GM21825 (cell line): ENCODE measurements at regions not wholly inside any gene's neighbourhood (a gene's known extent, or its start where the extent isn't known, plus 50 kb on each side); places are given as distances from the start of the nearest gene placed in this dataset.
"Not testable (repeated sequence)": the region's sequence is repeated elsewhere in the genome, so short reads cannot be mapped to it uniquely, and the experiment has no call there.

Experiments
- ATAC-seq: cut with Tn5 transposase; IDR thresholded peaks from one replicate; pipeline ENCODE4 v1.9.1; 2021; ENCODE audit warnings: mild to moderate bottlenecking, moderate library complexity; ENCODE audit not compliant: unreplicated experiment

DNA sequence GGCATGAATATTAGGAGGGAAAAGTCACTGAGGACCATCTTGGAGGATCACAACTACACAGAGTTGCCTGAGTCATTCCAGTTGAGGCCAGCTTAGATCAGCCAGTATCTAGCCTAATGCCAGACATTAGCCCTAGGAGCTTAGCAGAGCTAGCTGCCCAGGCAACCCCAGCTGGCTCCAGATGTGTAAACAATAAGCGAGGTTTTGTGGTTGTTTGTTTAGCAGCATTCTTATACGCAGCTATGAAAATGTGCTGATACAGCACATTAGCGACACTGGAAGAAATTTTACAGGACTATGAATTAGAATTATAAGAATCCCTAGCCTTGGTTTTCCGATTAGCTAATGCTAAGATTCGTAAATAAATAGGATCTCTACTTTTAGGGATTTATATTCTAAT, 59.3 kb downstream of the BTBD3 start:
- no peak for ATAC-seq

DNA sequence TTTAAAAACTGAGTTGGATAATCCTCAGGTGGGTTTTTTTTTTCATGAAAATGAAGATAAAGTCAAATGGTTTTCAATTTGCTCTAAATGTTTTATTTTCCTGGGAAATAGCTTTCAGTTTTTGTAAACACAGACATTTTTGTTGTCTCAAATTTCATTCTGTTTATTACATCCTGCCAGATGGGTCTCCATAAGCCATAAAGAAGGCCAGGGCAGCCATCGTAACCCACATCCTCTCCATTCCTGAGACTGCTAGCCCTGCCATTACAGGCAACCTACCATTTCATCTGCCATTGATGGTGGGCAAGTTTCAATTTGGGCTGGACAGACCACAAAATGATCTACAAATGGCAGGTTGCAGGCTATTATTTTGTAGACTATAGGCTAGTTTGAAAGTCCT, 60.8 kb downstream of the BTBD3 start:
- ATAC-seq = no peak

DNA sequence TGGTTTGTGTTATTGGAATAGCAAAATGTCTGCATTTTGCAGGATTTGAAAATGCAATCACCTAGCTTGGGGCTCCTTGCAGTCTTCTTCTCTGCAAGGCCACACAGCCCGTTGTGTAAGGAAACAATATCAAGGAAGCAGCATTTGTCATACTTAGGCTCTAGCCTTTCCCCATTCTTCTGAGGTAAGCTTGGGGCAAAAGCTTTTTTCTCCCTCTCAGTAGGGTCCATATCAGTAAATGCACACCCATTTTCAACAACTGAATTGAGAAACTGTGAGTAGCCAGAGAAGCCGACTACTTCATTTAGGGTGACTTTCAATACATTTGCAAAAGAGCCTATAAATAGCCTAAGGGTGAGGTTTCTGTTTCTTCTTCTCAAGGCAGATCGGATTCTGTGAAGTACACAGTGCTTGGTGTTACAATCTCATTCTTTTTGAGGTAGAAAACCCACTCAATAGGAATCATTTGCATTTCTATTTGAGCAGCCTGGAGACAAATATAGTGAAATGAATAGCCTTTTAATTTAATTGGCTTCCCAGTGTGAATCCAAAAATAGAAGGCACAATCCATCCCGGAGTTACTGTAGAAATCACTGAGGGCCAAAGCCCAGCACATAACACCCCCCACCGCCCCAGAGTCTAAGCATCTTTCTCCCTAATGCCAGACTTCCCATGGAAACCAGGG, 61.8 kb downstream of the BTBD3 start:
- no peak for ATAC-seq

DNA sequence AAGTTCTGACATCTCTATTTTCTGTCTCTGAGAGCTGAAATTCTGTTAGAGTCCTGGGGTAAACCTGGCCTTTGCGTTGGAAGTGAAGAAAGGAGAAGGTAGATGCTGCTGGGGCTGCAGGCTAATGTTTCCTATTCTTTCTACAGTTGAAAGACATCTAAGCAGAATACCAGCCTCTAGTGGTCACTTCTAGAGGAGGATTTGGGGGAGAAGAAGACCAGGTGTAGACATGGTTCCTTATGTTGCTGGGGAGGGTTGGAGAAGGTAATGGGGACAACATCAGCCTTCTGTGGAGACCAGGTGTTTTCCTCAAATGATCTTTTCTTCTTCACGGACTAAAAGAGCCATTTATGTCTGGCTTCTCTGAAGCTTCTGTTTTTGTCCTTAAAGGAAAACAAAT, 62.6 kb downstream of the BTBD3 start:
- no peak for ATAC-seq

DNA sequence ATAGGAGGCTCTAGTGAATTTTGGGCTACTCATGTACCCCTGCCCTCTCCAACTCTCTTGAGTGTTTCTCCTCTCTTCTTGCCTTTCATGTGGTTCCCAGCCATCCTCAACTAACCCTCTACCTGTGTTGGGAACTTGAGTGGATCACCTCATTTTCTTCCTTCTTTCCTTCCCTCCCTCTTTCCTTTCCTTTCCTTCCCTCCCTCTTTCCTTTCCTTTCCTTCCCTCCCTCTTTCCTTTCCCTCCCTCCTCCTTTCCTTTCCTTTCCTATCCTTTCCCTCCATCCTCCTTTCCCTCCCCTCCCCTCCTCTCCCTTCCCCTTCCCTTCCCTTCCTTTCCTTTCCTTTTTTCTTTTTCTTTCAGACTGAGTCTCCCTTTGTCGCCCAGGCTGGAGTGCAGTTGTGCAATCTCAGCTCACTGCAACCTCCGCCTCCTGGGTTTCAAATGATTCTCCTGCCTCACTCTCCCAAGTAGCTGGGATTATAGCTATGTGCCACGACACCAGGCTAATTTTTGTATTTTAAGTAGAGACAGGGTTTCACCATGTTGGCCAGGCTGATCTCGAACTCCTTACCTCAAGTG, 63.8 kb downstream of the BTBD3 start:
- ATAC-seq = no peak

DNA sequence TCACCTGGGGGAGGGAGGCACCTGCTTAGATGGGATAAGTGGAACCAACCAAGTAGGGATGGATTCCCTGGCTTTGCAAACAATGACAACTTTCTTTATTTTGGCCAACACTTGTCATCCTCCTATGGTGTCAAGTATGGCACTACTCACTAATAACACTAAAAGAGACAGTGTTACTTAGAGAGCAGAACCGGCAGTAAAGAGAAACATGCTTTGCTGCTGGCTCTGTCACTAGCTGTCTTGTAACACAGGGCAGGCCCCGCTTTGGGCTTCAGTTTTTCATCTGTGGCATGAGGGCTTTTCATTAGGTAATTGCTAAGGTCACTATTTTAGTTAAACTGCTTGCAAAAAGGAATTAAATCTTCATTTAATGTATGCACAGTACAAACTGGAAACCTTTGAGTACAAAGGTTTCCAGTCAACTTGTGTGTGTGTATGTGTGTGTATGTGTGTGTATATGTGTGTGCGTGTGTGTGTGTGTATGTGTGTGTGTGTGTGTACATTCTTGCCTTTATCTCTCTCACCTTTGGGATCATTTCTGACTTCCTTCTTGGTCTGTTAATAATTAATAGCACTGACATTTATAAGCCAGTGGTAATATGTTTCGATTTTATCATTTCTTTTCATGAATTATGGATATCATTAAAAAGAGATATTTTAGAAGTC, 64.7 kb downstream of the BTBD3 start:
- no peak for ATAC-seq

DNA sequence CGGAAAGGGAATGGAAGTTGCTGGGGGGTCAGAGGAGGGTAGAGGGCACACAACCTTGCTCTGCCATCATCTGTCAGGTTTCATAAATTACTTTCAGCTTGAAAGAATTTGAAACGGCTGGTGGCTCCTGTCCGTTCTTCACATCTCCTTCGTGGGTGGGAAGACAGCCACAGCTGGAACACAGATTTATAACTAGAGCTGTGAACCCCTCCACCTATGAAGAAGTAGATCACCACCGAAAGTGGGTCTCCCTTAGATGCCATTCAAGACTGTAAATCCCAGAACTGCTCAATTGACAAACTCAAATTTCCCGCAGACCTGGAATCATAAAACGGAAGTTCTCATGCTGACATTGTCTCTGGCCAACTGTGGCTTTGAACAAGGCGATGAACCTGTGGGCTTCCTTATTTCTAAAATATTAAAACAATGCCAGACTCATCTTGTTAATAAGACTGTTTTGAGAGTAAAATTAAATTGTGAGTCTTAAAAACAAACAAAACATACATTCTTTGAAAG, 65.3 kb downstream of the BTBD3 start:
- no peak for ATAC-seq

DNA sequence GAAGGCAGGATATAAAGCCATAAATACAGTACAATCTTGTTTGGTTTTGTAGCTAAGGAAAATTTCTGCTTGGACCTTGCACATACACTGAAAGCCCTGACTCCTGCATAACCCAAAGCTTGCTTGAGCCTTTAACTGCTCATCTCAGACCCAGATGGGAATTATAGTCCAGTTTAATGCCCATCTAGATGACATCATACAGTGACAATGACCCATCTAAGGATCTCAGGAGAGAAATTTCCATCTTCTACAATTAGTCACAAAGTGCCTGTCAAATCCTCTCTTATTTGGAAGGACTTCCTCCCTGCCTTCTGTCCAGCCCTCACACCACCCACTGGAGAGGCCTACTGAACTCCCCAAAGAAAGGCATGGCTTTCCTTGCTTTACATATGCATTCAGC, 69.3 kb downstream of the BTBD3 start:
- ATAC-seq = no peak

DNA sequence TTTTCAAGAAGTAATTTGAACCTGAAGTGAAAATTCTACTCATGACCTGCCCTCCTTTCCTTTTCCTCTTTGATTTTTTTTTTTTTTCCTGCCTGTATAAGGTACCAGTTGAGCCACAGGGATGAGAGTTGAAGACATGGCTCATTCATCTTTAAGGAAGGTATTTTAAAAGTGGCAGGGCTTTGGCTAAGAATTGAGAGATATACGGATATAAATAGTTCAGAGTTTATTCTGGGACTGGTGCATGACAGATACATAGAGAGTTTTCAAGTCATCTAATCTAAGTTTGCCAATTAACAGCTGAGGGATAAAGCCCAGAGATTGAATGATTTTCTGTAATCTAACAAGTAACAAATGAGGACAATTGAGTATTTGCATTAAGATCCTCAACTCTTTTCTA, 69.8 kb downstream of the BTBD3 start:
- ATAC-seq = no peak

DNA sequence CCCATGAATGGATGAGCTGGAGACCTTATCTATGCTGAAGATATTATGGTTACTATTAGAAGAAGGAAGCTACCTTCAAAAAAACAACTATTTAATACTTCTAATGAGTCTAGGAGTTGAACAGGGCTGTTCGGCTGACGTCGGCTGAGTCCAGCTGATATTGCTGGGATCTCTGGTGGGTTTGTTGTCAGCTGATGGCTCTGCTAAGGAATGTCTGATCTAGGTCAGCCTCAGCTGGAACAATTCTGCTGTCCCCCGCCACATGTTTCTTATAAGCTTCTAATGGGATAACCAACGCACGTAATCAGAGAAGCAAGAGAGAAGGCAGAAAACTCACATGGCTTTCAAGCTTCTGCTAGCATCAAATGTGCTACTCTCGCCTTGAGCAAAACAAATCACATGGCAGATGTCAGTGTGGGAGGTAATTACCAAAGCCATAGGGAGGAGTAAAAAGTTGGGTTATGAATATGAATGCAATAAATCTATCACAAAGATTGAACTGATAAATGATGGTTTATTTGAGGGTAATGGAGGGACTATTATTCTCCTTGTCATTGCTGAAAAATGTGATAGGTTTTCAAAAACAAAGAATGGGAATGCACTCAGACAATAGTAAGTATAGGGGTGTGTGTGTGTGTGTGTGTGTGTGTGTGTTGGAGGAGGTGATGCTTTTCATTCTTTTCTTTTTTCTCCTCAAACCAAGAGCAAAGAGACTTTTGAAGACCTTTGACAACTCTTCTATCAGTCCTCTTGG, 71.5 kb downstream of the BTBD3 start:
- ATAC-seq = no peak

DNA sequence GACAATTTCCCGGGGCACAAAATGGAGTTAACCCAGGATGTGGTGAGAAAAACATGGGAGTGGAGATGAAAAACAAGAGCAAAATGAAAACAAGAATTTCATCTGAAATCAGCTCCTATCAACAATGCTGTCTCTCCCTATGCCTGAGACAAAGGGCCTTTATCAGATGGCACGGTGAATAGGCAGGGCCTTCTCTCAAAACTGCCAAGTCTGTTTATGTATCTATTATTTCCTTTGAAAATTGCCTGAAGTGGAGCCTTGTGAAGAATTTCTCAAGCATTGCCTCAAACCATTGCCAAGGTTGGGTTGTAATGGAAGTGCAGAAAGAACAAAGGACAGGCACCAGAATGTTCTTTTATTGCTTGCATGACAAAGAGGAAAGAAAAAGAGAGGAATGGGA, 74.7 kb downstream of the BTBD3 start:
- ATAC-seq = no peak

DNA sequence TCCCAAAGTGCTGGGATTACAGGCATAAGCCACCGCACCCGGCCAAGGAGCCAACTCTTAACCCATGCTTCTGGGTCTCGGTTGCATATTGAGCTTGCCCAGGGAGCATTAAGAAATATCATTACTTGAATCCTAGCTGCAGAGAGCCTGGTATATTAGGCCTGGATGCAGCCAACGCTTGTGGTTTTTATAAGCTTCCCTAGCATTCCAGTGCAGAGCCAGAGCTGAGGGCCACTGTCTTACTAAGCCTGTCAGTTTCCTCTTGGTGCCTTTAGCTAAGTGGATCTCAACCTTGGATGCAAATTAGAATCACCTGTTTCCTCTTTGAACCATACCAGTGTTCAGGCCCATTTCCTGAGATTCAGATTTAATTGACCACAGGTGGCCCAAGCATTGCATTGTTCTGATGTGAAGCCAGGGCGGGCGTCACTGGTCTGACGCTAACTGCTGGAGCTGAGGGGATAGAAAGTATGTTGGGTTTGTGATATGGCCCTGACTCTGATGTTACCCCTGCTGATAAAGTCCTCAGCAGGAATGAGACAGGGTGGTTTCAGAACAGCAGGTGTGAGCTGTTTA, 76.3 kb downstream of the BTBD3 start:
- ATAC-seq = no peak

DNA sequence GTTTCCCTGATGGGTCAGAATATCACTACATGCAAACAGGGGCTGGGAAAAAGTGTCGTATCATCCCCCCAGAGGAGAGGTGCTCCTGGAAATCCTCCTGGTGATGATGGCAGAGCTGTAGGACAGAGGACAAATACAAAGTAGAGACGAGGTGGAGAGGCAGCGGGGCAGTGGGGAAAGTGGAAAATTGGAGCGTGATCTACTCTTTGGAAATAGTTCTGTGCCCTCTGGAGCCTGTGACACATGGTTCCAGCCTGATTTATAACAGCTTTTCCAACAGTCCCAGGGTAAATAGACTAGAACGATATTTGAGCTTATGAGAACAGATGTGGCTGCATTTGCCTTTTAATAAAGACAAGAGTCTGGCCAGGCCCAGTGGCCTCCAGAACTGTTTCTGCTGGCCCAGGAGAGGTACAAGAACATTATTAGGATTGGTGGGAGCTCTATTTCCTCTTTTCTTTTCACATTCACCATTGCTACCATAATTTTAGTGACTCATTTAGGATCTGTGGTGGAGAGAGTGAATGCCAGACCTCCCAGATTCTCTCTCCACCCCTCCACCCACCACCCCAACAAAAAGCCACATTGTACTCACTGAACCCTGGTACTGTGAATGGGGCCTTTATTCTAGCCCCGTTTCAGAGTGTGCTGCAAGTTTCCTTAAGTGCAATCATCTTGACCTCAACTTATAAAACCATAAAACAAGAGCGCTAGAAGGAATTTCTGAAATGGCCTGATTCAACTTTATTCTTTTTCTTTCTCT, 78.3 kb downstream of the BTBD3 start:
- ATAC-seq = no peak

DNA sequence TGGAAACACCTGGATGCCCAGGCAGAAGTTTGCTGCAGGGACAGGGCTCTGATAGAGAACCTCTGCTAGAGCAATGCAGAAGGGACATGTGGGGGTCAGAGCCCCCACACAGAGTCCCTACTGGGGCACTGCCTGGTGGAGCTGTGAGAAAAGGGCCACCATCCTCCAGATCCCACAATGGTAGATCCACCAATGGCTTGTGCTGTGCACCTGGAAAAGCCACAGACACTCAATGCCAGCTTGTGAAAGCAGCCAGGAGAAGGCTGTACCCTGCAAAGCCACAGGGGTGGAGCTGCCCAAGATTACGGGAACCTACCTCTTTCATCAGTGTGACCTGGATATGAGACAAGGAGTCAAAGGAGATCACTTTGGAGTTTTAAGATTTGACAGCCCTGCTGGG, 87.1 kb downstream of the BTBD3 start:
- ATAC-seq = not testable (repeated sequence)

DNA sequence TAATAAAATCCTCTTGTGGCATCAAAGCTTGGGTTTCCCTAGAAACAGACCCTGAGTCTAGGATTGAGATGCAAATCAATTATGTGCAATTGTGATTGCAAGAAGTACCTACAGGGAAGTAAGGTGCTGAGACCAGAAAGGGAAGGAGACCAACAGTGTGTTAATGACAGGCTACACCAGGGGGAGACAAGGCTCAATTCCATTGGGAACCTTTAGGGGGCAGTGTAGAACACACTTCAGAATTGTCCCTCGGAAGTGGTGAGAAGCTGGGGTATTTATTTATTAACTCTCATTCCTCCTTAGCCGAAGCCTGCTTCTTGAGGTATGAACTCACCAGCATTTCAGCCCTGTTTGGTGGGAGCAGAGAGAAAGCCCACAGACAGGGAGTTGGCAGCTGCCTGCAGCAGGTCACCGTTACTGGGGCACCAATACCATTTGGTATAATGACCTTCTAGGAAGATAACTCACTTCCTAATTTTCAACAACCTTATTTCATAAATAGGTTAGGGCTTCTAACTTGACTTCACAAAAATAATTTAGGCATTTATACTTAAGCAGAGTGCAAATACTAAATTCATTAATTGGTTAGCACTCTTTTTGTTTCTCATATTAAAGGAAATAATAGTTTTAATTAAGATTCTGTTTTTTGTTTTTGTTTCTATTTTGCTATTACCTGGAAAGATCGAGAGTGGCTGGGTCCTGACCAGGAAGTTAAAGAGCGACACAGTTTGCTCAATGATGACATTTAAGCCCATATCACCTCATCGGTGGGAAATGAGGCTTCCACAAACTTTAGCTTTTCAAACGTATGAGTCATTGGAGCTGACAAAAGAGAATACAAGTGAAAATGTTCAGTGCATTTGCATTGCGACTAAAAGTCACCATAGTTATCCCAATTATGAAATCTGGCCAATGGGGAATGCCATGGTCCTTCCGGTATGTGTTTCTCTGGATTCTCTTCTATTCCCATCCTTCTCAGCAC, 94.8 kb downstream of the BTBD3 start:
- ATAC-seq = peak; percentile 88

DNA sequence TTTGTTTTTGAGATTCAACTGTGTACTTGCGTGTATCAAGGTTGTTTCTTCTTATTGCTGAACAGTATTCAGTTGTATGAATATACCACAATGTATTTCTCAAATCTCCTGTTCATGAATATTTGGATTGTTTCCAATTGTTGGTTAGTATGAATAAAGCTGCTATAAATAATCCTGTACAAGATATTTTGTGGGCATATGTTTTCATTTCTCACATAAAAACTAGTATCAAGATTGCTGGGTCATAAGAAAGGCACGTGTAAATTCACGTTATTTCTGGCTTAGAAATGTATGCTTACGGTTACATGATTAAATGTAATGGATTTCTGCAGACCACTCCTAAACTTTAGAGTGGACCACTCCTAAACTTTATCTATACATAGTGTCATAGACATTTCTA, 96.6 kb downstream of the BTBD3 start:
- no peak for ATAC-seq

DNA sequence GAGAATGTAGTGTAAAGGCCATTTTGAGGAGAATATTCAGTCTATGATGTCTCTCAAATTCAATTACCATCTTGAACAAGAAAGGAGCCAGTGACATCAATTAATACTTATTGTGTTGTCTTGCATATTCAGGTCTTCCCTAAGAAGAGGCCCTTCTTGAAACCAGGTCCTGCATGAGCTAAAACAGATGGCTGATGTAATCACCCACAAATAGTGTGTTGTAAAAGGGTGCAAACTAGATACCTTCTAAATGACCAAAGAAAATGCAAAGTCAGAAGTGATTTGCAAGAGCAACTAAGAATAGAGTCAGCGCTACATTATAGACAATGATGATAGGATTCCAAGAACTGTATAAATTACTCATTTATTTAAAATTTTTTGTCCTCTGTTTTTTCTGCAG, 97.0 kb downstream of the BTBD3 start:
- ATAC-seq = no peak

DNA sequence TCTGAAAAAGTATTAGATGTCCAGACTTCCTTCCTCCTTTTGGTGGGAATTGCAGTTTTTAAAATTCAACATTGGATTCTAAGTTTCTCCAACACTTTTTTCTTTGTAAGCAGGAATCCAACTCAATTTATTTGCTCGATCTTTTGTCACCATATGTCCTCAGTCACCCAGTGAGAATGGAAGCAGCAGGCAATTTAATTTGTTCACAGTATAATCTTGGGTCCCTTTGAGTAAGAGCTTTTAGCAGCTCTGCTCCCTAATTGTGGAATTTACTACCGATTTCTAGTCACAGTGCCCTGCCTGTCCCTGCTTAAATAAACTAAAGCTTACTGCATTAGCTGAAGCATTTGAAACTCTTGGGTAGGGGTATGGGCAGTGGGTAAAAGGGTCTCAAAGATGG, 98.6 kb downstream of the BTBD3 start:
- ATAC-seq = no peak

DNA sequence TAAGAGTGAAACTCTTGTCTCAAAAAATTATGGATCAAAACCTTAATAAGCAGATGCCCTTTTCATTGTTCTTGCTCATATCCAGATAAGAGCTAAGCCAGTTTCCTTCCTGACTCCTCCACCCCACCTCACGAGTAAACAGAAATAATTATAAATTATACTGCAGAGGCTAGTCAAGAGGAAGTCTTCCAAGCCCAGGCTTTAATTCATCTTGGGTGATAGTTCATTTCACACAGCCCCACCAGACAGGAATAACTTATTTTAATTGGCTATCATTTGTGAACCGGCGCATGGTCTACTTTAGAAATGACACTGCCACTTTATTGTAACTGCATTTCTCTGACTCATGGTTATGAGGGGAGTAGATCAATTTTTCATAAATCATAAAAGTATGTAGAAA, 102.0 kb downstream of the BTBD3 start:
- no peak for ATAC-seq
